Thyroid gland (tissue), 4 donors: ENCODE measurements at regions not wholly inside any gene's neighbourhood (a gene's known extent, or its start where the extent isn't known, plus 50 kb on each side); places are given as distances from the start of the nearest gene placed in this dataset.

Experiments used
- CTCF ChIP-seq, 6 experiments: fragments of 200-600 bp in 3 of 6; fragments of 450-650 bp in 3 of 6; sonication (generic) in 3 of 6; IDR thresholded peaks; one replicate each; pipeline ENCODE4 v1.5.1; 2016 to 2019; ENCODE audit warnings: antibody characterized with exemption in 6 of 6, mild to moderate bottlenecking in 2 of 6, inconsistent platforms in 1 of 6, moderate library complexity in 1 of 6
- POLR2A ChIP-seq, 2 donors: fragments of 450-650 bp; IDR thresholded peaks; one replicate each; pipeline ENCODE4 v1.6.1; 2017; ENCODE audit warnings: antibody characterized with exemption in 2 of 2, mild to moderate bottlenecking in 2 of 2, moderate library complexity in 1 of 2

GRCh38 chr13:61128850-61129645 lies 286.6 kb downstream of the PCDH20 start:
- TF ChIP-seq POLR2A (IDR thresholded peaks at IDR 0.05) (no peak), CTCF (IDR thresholded peaks at IDR 0.05) (no peak)
